ENCODE measurements at regions not wholly inside any gene's neighbourhood (a gene's known extent, or its start where the extent isn't known, plus 50 kb on each side); places are given as distances from the start of the nearest gene placed in this dataset.

DNA sequence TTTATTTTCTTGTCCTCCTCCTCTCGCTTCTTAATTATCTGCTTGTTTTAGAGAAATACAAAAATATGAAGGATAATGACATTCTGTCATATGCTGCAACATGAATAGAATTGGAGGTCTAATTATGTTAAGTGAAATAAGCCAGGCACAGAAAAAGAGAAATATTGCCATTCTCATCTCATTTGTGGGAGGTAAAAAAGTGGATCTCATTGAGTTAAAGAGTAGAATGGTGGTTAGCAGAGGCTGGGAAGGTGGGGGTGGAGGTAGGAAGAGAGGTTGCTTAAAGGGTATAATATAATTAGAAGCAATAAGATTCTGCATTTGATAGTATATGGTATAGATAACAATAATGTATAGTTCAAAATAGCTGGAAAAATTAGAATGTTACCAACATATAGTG, 231.3 kb downstream of the JRKL start:
- TF ChIP-seq, protein P1, sequence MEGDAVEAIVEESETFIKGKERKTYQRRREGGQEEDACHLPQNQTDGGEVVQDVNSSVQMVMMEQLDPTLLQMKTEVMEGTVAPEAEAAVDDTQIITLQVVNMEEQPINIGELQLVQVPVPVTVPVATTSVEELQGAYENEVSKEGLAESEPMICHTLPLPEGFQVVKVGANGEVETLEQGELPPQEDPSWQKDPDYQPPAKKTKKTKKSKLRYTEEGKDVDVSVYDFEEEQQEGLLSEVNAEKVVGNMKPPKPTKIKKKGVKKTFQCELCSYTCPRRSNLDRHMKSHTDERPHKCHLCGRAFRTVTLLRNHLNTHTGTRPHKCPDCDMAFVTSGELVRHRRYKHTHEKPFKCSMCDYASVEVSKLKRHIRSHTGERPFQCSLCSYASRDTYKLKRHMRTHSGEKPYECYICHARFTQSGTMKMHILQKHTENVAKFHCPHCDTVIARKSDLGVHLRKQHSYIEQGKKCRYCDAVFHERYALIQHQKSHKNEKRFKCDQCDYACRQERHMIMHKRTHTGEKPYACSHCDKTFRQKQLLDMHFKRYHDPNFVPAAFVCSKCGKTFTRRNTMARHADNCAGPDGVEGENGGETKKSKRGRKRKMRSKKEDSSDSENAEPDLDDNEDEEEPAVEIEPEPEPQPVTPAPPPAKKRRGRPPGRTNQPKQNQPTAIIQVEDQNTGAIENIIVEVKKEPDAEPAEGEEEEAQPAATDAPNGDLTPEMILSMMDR (conservative IDR thresholded peaks at IDR 0.05): no peak
- no peak overlapping the region for H3K27ac ChIP-seq

DNA sequence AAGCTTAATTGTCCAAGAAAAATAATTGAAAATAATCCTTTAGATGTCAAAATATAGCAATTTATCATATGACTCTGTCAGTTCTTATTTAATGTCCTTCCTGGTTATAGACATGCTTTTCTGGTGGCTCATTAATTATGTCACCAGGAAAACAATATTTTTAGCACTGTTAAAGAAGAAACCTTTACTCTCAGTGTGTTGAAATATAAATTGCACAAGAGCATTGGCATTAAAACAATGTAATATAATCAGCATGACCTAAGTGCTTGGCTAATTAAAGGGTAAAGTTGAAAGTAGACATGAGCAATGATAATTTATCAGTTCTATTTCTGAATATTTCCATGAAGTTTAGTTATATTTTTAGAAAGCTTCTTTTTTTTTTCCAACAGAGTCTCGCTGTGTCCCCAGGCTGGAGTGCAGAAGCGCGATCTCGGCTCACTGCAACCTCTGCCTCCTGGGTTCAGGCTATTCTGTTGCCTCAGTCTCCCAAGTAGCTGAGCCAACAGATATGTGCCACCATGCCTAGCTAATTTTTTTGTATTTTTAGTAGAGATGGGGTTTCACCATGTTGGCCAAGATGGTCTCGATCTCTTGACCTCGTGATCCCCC, 232.3 kb downstream of the JRKL start:
- no peak overlapping the region for H3K27ac ChIP-seq
- TF ChIP-seq, protein P1 (conservative IDR thresholded peaks at IDR 0.05): no peak

DNA sequence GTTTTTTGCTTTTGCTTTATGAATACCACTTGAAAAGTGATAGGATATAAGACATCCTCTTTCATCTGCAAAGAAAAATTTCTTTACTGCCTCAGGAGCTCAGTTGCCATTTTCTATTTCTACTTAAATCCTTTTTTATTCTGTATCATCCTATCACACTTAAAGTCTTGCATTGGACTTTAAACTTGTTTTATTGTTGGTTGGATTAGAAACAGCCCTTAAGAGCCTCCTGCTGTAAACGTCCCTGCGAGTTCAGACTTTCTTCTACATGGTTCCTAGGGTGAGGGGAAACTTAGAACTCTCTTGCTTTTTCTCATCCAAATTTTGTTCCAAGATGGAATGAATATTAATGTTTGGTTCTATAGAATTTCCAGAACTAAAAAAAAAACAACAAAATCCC, 234.3 kb downstream of the JRKL start:
- TF ChIP-seq, protein P1 (conservative IDR thresholded peaks at IDR 0.05): no peak
- H3K27ac ChIP-seq: no peak overlapping the region

DNA sequence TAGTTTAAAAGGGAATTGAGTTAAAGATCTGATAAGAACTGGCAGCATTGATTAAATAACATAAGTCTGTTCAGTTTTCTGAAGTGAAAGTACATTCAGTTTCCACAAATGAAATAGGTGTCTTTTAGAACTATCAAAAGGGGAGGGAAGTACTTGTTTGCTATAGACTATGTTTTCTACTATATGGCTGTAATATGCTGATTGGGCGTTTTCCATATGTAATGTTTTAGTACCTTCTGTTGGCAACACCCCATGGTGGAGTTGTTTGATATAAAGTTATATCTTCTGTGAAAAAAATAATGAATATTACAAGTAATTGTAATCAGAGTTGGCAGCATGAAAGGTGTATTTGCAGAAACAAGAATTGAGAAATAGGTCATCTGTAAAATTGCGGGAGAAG, 237.6 kb downstream of the JRKL start:
- TF ChIP-seq, protein P1 (conservative IDR thresholded peaks at IDR 0.05): no peak
- H3K27ac ChIP-seq: no peak overlapping the region

DNA sequence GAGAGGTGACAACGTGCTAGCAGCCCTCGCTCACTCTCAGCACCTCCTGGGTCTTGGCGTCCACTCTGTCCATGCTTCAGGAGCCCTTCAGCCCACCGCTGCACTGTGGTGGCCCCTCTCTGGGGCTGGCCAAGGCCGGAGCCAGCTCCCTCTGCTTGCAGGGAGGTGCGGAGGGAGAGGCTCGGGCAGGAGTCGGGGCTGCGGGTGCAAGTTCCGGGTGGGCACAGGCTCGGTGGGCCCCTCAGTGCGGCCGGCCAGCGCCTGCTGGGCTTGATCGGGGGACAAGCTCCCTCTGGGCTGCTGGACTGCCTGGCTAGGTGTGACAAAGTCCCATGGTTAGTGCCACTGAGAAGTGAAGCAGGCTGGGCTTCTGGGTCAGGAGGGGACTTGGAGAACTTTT, 245.8 kb downstream of the JRKL start:
- no peak overlapping the region for H3K27ac ChIP-seq
- TF ChIP-seq, protein P1 (conservative IDR thresholded peaks at IDR 0.05): no peak

DNA sequence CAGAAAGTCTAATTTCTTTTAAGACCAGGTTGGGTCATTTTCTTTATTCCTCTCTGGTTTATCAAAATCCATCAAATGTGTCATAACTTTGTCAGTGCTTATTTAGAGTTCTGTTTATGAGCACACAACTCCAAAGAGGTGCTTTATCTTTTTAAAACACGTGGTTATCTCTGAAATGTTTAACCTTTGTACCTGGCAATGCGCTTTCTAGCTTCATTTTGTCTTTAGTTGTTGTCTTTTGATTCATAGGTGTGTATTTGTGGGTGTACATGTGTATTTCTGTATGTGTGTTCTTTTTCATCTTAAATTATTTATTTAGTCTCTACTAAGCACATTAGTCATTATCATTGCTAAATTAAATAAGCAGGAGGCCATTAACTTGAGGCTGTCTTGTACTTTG, 251.4 kb downstream of the JRKL start:
- TF ChIP-seq, protein P1 (conservative IDR thresholded peaks at IDR 0.05): no peak
- H3K27ac ChIP-seq: no peak overlapping the region

DNA sequence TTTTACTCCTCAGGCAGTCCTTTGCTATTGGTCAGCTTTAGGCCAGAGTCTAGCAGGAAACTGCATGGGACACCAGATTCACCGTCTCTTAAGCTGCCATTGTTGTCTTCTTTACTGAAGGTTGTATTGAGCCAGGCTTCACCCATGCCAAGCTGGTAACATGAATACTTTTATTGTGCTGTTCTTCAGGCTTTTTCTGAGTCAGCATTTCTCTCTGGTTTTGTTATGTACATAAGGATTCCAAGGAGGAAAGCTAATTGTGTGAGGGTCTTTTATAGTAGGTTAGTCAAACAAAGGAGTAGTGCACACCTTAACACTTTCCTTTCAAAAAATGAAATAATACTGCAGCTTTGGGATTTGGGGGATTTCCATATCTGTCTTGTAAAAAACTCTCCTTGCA, 252.8 kb downstream of the JRKL start:
- H3K27ac ChIP-seq: no peak overlapping the region
- TF ChIP-seq, protein P1 (conservative IDR thresholded peaks at IDR 0.05): no peak
